Jurkat, Clone E6-1 (cell line): ENCODE measurements at regions not wholly inside any gene's neighbourhood (a gene's known extent, or its start where the extent isn't known, plus 50 kb on each side); places are given as distances from the start of the nearest gene placed in this dataset.

Experiments used
- DNase-seq: peaks from one replicate; pipeline ENCODE4 v3.0.0-alpha.2; 2011; ENCODE audit warnings: low read depth, low spot score
- H3K4me3 ChIP-seq: 2 replicates; pipeline ENCODE4 v1.5.1; 2011; ENCODE audit warnings: mild to moderate bottlenecking, low read length, control low read depth, moderate library complexity

- no peak for DNase-seq
- H3K4me3 ChIP-seq, result no peak overlapping the region
Measured at GRCh38 chr1:106659490-106660244, 396.8 kb upstream of the PRMT6 start.

GRCh38 chr1:106675558-106675957 is 380.9 kb upstream of the PRMT6 start:
- no peak for DNase-seq

GRCh38 chr1:106676021-106676420 is 380.5 kb upstream of the PRMT6 start:
- no peak for DNase-seq
- no peak overlapping the region for H3K4me3 ChIP-seq

More at GRCh38 chr1:106675558-106675957, 380.9 kb upstream of the PRMT6 start:
- no peak overlapping the region for H3K4me3 ChIP-seq

- H3K4me3 ChIP-seq, result no peak overlapping the region
- no peak for DNase-seq
Measured at GRCh38 chr1:106677181-106677580, 379.3 kb upstream of the PRMT6 start.

GRCh38 chr1:106677721-106678120 is 378.8 kb upstream of the PRMT6 start:
- DNase-seq, result no peak
- no peak overlapping the region for H3K4me3 ChIP-seq

GRCh38 chr1:106678279-106679050 is 378.0 kb upstream of the PRMT6 start:
- H3K4me3 ChIP-seq, result no peak overlapping the region
- DNase-seq, result no peak

GRCh38 chr1:106680216-106680615 is 376.3 kb upstream of the PRMT6 start:
- no peak for DNase-seq
- no peak overlapping the region for H3K4me3 ChIP-seq

- H3K4me3 ChIP-seq, result no peak overlapping the region
- DNase-seq, result no peak
Measured at GRCh38 chr1:106680776-106681344, 375.6 kb upstream of the PRMT6 start.

- no peak overlapping the region for H3K4me3 ChIP-seq
- no peak for DNase-seq
Measured at GRCh38 chr1:106681939-106682522, 374.4 kb upstream of the PRMT6 start.

- no peak for DNase-seq
- H3K4me3 ChIP-seq, result no peak overlapping the region
Measured at GRCh38 chr1:106688446-106688845, 368.0 kb upstream of the PRMT6 start.

GRCh38 chr1:106698660-106699059 is 357.8 kb upstream of the PRMT6 start:
- H3K4me3 ChIP-seq, result no peak overlapping the region
- DNase-seq, result no peak

- DNase-seq, result no peak
- H3K4me3 ChIP-seq, result no peak overlapping the region
Measured at GRCh38 chr1:106699433-106699832, 357.0 kb upstream of the PRMT6 start.

- no peak overlapping the region for H3K4me3 ChIP-seq
- DNase-seq, result no peak
Measured at GRCh38 chr1:106700211-106700610, 356.3 kb upstream of the PRMT6 start.

- no peak for DNase-seq
Measured at GRCh38 chr1:106705971-106706370, 350.5 kb upstream of the PRMT6 start.

GRCh38 chr1:106717591-106717990 is 338.9 kb upstream of the PRMT6 start:
- H3K4me3 ChIP-seq, result no peak overlapping the region
- peak; percentile 48 for DNase-seq

More at GRCh38 chr1:106705971-106706370, 350.5 kb upstream of the PRMT6 start:
- no peak overlapping the region for H3K4me3 ChIP-seq

GRCh38 chr1:106721790-106722189 is 334.7 kb upstream of the PRMT6 start:
- no peak overlapping the region for H3K4me3 ChIP-seq
- DNase-seq, result peak; percentile 6

- no peak overlapping the region for H3K4me3 ChIP-seq
Measured at GRCh38 chr1:106722466-106722865, 334.0 kb upstream of the PRMT6 start.

GRCh38 chr1:106727171-106727570 is 329.3 kb upstream of the PRMT6 start:
- no peak for DNase-seq
- H3K4me3 ChIP-seq, result no peak overlapping the region

More at GRCh38 chr1:106722466-106722865, 334.0 kb upstream of the PRMT6 start:
- DNase-seq, result no peak

GRCh38 chr1:106746448-106747085 is 309.9 kb upstream of the PRMT6 start:
- no peak overlapping the region for H3K4me3 ChIP-seq
- no peak for DNase-seq
